CD4-positive, alpha-beta T cell (primary cell): ENCODE measurements at regions not wholly inside any gene's neighbourhood (a gene's known extent, or its start where the extent isn't known, plus 50 kb on each side); places are given as distances from the start of the nearest gene placed in this dataset.

Source experiments
- ATAC-seq: fragments of 200-7000 bp; cut with Tn5 transposase; one replicate; pipeline ENCODE4 v1.10.0; 2022; ENCODE audit warnings: mild to moderate bottlenecking; ENCODE audit not compliant: poor library complexity
- CTCF ChIA-PET: fragments of 350-600 bp; sonication (Branson Sonifier 250); formaldehyde crosslinking; loops from one replicate; lab custom pipeline; 2021; ENCODE audit warnings: antibody characterized with exemption, inconsistent platforms; lab: Charles Lee
- POLR2A ChIA-PET: fragments of 350-600 bp; sonication (Branson Sonifier 250); formaldehyde crosslinking; loops from one replicate; lab custom pipeline; 2021; ENCODE audit warnings: antibody characterized with exemption, inconsistent platforms; lab: Charles Lee
- DNase-seq, 14 experiments: peaks; one replicate each; pipeline ENCODE4 v3.0.0-alpha.2; 2013 to 2020; ENCODE audit warnings: mixed read lengths in 2 of 14
- H3K27ac ChIP-seq, 2 donors: one replicate each; pipeline versions ENCODE4 v1.5.1 to v1.7.0; 2013; ENCODE audit warnings: low read length in 2 of 2, low read depth in 1 of 2, mild to moderate bottlenecking in 1 of 2
- H3K27me3 ChIP-seq, 2 experiments: 1 replicate in 1 of 2; 2 replicates in 1 of 2; pipeline versions ENCODE4 v1.6.1 to v1.7.0; 2013; ENCODE audit warnings: low read length in 2 of 2, control low read depth in 1 of 2, mild to moderate bottlenecking in 1 of 2, moderate library complexity in 1 of 2; ENCODE audit not compliant: insufficient read depth in 2 of 2, control insufficient read depth in 1 of 2
- H3K36me3 ChIP-seq: one replicate; pipeline ENCODE4 v1.6.1; 2013; ENCODE audit warnings: low read length, control low read depth; ENCODE audit not compliant: insufficient read depth
- H3K4me1 ChIP-seq: one replicate; pipeline ENCODE4 v1.6.1; 2013; ENCODE audit warnings: low read length, control low read depth; ENCODE audit not compliant: insufficient read depth
- H3K4me3 ChIP-seq: one replicate; pipeline ENCODE4 v1.5.1; 2013; ENCODE audit warnings: mild to moderate bottlenecking, low read length, moderate library complexity
- H3K9me3 ChIP-seq, 2 experiments: 1 replicate in 1 of 2; 2 replicates in 1 of 2; pipeline versions ENCODE4 v1.6.1 to v1.7.0; 2013; ENCODE audit warnings: low read length in 2 of 2, mild to moderate bottlenecking in 2 of 2, control low read depth in 1 of 2, moderate library complexity in 1 of 2; ENCODE audit not compliant: control insufficient read depth in 1 of 2, insufficient read depth in 1 of 2
- H3K27ac Mint-ChIP-seq: one replicate; pipeline ENCODE4 v1.8.0; 2020; ENCODE audit warnings: mixed read lengths
- H3K27me3 Mint-ChIP-seq: one replicate; pipeline ENCODE4 v1.8.0; 2021; ENCODE audit warnings: mixed read lengths
- H3K36me3 Mint-ChIP-seq: one replicate; pipeline ENCODE4 v1.8.0; 2021; ENCODE audit warnings: low read depth, mixed read lengths
- H3K4me1 Mint-ChIP-seq: one replicate; pipeline ENCODE4 v1.8.0; 2021; ENCODE audit warnings: low read depth, mixed read lengths
- H3K4me3 Mint-ChIP-seq: one replicate; pipeline ENCODE4 v1.8.0; 2020; ENCODE audit warnings: mild to moderate bottlenecking, mixed read lengths
- H3K9me3 Mint-ChIP-seq: one replicate; pipeline ENCODE4 v1.8.0; 2020; ENCODE audit warnings: mixed read lengths
- CTCF ChIP-seq: fragments of 200-600 bp; IDR thresholded peaks from one replicate; pipeline ENCODE4 v1.8.0; 2022; ENCODE audit warnings: antibody characterized with exemption, mild to moderate bottlenecking
- intact Hi-C, 2 experiments: fragments of 100-400 bp; cut with DNase I in 1 of 2; cut with micrococcal nuclease in 1 of 2; formaldehyde crosslinking; loops; one replicate each; pipeline versions ENCODE4 v1.15.1 to v1.9.0; 2023 to 2025; cut with DNase I, micrococcal nuclease

DNA sequence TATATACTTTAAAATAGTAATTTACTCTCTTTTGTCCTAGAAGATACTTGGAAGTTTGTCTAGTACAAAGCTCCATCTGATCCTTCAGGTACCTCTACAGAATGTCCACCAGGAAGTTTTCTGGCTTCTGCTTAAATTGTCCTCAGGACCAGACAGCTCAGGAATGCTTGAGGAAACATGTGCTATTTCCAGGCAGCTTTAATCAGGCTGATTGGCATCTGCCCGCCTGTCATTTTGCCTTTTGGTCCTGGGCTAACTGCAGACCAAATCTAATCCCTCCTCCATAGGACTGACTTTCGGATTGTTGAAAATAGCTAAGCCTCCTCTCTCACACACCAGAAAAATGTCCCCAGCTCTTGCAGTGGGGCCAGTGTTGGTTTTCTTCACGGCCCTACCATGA is 113.4 kb upstream of the RGMA start:
- Histone ChIP-seq H3K9me3 (peaks cover 0 to 12% of the 10 kb centered on the region in 2 experiments), H3K27me3 (no peaks in the 10 kb centered on the region), H3K36me3 (no peaks in the 10 kb centered on the region), H3K4me3 (no peak overlapping the region), H3K4me1 (no peaks in the 10 kb centered on the region), H3K27ac (no peak overlapping the region)
- H3K27me3 Mint-ChIP-seq, result peaks cover 27% of the 10 kb centered on the region
- H3K4me1 Mint-ChIP-seq, result no peaks in the 10 kb centered on the region
- DNase-seq (no peak), ATAC-seq (no peak)
- ChIA-PET POLR2A (no interaction called here), CTCF (no interaction called here)
- H3K36me3 Mint-ChIP-seq, result no peaks in the 10 kb centered on the region
- H3K9me3 Mint-ChIP-seq, result peaks cover 8% of the 10 kb centered on the region
- H3K27ac Mint-ChIP-seq, result no peak overlapping the region
- TF ChIP-seq CTCF, result no peak
- H3K4me3 Mint-ChIP-seq, result no peak overlapping the region
- intact Hi-C loops, result no loop called here

DNA sequence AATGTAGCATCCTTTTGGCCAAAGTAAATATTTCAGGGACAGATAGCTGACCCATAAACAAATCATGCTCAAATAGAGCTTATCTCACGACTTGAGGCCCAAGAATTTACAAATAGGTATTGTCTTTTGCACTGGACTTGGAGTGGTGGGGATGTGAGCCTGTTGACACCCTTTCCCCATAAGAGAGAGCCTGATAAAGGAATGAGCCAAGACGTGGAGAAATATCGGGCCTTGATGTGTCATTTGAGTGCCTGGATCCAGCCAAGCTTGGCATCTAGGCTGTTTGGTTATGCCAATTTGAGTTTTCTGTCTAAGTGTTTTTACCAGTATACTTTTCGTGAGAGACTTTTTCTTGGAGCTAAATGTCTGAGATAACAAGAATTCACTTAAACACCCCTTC is 112.9 kb upstream of the RGMA start:
- POLR2A ChIA-PET, result no interaction called here
- no peaks in the 10 kb centered on the region for H3K27me3 ChIP-seq
- H3K27ac ChIP-seq, result no peak overlapping the region
- H3K9me3 ChIP-seq, result peaks cover 0 to 14% of the 10 kb centered on the region in 2 experiments
- H3K36me3 Mint-ChIP-seq, result no peaks in the 10 kb centered on the region
- CTCF ChIA-PET, result no interaction called here
- ATAC-seq, result no peak
- peaks cover 27% of the 10 kb centered on the region for H3K27me3 Mint-ChIP-seq
- H3K4me3 ChIP-seq, result no peak overlapping the region
- H3K4me1 Mint-ChIP-seq, result no peaks in the 10 kb centered on the region
- no peak overlapping the region for H3K4me3 Mint-ChIP-seq
- H3K9me3 Mint-ChIP-seq, result peaks cover 8% of the 10 kb centered on the region
- no peak for TF ChIP-seq CTCF
- no peak overlapping the region for H3K27ac Mint-ChIP-seq
- no peak for DNase-seq
- H3K4me1 ChIP-seq, result no peaks in the 10 kb centered on the region
- H3K36me3 ChIP-seq, result no peaks in the 10 kb centered on the region
- intact Hi-C loops, result no loop called here

DNA sequence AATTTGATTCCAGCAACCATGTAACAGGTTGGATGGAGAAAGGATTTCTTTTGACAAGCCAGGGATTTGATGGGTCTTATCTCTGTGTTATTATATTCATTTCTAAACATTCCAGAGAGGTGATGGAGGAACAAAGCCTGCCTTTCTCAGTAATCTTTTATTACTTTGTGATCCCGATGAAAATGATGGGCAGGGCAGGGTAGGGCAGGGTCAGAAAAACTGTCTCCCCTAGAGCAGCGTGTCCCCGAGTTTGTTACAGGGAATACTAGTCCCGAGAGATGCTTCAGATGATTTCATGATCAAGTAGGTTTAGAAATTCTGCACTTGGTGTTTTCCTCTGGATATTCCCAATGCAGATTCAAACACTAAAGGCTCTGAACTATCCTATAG is 111.8 kb upstream of the RGMA start:
- no peak overlapping the region for H3K4me3 ChIP-seq
- intact Hi-C loops, result no loop called here
- no peak for DNase-seq
- Mint-ChIP-seq H3K27ac (no peak overlapping the region), H3K4me3 (no peak overlapping the region), H3K9me3 (peaks cover 8% of the 10 kb centered on the region), H3K4me1 (no peaks in the 10 kb centered on the region), H3K36me3 (no peaks in the 10 kb centered on the region), H3K27me3 (peaks cover 33% of the 10 kb centered on the region)
- POLR2A ChIA-PET, result no interaction called here
- H3K36me3 ChIP-seq, result no peaks in the 10 kb centered on the region
- TF ChIP-seq CTCF, result no peak
- H3K27me3 ChIP-seq, result peaks cover 0 to 5% of the 10 kb centered on the region in 2 experiments
- peaks cover 0 to 14% of the 10 kb centered on the region in 2 experiments for H3K9me3 ChIP-seq
- no peaks in the 10 kb centered on the region for H3K4me1 ChIP-seq
- ATAC-seq, result no peak
- no peak overlapping the region for H3K27ac ChIP-seq
- CTCF ChIA-PET, result no interaction called here
